HG03095 (cell line): ENCODE measurements at regions not wholly inside any gene's neighbourhood (a gene's known extent, or its start where the extent isn't known, plus 50 kb on each side); places are given as distances from the start of the nearest gene placed in this dataset.

Experiments
- ATAC-seq: cut with Tn5 transposase; IDR thresholded peaks from one replicate; pipeline ENCODE4 v1.9.1; 2021; ENCODE audit warnings: moderate library complexity; ENCODE audit not compliant: unreplicated experiment

DNA sequence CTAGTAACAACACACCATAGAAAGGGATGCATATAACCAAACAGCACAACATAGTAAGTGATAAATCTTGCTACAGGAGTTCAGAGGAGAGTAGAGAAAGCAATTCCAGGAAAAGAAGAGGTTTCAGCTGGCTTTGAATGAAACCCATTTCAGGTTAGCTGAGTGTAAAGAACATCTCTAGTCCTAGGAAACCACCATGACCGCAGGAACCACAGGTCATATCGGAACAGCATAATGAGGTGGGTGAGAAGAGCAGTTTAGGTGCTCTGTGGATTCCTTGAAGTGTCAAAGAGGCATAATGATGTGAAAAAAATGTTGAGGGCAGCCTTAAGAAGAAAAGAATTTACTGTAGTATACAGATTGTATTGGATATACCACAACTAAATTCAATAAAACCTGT is 507.5 kb downstream of the MTRR start:
- no peak for ATAC-seq

DNA sequence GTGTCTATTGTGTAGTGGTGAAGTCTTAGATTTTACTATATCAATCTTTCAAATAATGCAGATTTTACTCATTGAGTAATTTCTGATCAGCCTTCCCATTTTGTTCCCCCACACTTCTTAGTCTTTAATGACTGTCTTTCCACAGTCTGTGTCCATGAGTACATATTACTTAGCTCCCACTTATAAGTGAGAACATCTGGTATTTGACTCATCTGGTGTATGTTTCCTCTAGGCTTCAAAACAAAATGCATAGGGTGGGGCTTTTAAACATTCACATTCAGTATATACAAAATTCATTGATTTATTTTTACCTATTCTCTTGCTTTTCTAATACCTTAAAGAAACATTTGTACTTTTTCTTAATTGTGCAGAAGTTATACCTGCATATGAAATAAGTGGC is 513.0 kb downstream of the MTRR start:
- no peak for ATAC-seq

DNA sequence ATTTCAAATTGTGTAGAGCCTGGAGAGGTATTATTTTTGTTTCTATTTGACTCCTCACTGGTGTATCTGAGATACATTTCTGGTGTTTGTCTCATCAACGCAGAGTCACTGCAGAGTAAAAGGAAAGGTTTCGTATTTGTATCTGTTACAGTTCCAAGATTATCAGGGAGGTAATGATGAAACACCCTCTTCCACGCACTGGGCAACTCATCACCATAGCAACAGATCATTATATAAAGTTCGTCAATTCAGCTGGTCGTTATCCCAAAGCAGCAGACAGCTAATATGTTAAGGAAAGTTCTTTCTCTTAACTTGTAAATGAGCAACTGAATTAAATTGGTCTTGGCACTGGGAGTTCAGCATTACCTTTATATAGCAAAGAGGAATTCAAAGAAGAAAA is 513.5 kb downstream of the MTRR start:
- no peak for ATAC-seq

DNA sequence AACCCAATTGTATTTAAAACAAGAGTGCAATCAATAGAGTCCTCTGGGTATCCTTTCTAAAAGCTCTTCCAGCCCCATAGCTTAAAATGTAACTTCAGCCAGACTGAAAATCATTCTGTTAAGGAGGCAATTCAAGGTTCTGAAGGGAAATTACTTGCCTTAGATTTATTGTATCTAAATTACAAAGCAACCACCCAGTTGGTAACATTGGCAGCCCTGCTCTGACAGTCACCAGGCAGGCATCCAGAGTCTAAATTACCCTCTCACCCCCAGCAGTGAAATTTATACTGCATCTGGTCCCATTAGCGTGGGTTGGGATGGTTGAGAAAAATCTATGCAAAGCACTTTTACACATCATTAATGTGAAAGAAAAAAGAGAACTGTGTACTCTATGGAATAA is 514.7 kb downstream of the MTRR start:
- ATAC-seq, result no peak

DNA sequence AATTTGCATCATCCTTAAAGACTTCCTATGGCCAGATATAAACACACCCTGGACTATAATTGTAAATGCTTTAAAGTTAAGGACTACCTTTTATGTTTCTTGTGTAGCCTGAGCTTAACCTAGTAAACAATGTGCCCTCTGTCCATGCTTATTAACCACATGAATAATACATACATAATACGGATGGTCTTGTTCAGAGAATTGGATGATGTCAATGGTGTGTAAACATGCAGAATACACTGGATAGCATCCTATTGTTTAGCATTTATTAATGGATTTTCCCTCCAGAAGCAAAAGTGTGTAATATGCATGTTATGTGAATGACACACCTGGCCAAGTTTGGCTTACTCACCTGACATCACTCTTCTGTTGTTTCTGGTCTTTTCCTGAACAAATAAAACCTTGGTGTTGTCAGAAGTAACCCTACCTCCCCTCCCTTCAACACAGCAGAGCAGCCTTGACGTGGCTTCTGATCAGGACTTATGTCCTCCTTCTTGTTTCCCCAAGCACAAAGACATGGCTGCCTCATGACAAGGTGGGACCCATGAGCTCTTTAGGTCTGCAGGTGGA is 517.9 kb downstream of the MTRR start:
- ATAC-seq, result no peak

DNA sequence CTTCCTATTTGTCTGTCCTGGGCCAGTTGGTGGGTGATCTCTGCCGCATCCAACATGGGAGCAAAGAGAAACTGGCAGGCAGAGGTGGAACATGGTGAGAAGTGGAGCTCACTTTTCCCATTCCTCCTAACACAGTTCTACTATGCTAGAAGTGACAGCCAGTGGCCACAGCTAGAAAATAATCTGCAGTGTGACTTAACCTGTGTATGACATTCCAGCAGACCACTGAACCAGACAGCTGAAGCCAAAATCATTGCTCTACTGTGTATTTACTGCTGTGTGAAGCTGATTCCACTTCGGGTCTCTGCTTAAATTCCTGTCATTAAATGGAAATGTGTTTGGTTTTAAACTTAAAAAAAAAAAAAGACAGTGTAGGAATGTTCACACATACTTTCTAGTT is 523.0 kb downstream of the MTRR start:
- no peak for ATAC-seq

DNA sequence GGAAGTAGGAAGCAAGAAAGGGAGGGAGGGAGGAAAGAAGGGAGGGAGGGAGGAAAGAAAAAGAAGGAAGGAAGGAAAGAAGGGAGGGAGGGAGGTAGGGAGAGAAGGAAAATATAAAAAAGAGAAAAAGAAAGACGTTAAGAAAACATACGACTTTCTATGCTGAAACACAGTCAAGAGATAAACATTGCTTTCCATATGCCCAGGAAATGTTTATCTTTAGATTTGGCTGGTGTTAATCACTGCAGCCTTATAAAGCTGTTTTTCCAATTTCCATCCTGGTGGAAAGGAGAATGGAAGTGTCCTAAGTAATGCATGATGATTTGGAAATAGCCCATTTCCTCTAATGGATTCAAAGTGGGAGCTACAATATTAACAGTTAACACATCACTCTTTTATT is 524.3 kb downstream of the MTRR start:
- ATAC-seq, result no peak

DNA sequence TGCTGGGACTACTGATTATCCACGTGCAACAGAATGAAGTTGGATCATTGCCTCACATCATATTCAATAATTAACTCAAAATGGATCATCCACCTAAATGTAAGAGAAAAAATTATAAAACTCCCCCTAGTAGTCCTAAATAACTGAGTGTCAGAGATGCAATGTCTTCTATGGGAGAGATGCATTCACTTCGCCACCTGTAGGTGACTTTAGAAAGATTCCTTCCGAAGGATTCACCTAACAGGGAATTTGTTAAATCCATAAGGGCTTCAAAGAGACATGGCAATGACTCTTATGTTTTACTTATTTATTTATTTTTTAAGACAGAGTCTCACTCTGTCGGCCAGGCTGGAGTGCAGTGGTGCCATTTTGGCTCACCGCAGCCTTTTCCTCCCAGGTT is 526.0 kb downstream of the MTRR start:
- no peak for ATAC-seq

DNA sequence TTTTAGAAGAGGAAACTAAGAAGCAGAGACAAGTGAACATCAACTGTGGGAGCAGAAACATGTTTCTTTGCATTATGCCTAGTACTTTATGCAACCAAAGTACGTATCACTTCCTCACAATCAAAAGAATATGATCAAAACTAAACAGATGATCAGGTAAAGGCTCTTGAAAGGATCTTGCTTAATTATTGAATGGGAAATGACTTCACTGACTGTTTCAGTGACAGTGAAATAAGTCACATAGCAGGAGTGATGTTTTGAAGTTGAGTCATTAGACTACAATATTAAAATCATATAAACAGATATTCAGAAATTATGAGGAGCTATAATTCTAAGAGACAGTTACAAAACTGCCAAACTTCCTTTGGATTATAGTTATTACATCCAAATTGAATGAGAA is 527.3 kb downstream of the MTRR start:
- no peak for ATAC-seq

DNA sequence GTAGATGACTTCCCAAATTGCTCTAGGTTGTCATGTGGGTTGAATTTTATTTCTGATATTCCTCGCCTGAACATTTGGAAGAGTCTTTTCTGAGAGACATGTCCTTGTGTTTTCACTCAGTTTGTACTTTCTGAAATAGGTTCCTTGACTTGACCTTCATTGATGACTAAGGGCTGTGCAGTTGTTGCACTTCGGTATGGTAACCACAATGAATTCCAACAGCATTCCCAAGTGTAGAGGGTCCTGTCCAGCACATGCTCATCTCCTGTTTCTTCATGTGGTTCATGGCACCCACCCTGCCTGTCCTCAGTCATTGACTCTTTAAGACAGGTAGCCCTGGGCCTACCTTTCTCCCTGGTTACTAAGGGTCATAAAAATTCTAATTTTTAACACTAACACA is 527.8 kb downstream of the MTRR start:
- no peak for ATAC-seq

DNA sequence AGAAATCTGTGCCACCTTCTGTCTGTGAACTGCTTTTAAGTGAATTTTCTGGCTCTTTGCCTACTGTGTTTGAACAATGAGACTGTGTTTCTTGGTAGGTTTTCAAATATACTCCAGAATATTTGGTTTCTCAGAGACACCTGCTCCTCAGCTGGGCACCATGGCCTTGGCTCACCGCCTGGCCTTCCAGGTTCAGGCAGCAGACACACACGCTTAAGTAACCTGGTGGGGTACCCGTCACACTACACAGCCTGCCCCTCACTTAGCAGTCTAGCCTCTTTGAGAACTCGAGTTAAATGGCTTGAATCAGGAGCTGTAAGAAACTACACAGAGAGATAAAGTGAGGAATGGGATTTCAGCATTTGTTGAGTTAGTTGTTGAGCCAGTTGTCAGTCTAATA is 530.5 kb downstream of the MTRR start:
- no peak for ATAC-seq

DNA sequence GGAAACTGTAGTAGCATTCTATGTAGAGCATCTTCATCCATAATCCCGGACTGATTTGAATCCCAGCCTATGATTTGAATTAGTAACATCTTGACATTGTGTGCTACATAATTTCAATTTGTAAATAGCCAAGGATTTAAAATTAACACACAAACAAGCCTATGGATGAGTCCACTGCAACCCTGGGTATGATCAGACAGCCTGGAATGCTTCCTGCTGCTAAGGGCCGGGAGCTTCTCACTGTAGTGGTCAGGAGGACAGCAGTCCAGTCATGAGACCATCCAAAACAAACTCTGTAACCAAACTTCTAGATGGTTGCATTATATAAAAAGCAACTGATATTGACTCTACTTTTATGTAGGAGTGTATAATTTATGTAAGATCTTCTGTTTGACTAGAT is 539.3 kb downstream of the MTRR start:
- no peak for ATAC-seq

DNA sequence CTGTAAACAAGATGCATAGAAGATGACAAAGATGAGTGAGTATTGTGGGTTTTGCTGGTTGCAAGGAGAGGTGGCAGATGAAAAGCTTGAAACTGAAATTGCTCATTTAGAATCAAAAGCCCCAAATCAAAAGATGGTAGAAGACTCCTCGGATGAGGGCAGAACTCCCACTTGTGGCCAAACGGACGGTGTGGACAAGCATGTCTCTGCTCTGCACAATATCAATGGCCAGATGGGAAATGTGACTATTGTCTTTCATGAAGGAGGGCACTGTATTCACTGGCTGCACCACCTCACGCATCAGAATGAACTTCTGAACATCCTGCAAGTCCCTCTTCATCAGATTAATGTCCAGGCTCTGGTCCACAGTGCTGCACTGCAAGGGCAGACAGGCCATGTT is 541.7 kb downstream of the MTRR start:
- no peak for ATAC-seq

DNA sequence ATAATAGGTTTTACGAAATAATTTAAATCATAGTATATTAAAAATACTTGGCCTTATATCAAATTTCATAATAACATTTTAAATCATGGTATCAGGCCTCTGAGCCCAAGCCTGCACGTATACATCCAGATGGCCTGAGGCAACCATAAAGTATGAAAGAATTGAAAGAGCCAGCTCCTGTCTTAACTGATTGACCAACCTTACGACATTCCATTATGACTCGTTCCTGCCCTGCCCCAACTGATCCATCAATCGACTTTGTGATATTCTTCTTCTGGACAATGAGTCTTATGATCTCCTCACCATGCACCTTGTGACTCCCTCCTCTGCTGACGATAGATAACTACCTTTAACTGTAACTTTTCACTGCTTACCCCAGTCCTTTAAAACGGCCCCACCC is 545.0 kb downstream of the MTRR start:
- ATAC-seq, result no peak

DNA sequence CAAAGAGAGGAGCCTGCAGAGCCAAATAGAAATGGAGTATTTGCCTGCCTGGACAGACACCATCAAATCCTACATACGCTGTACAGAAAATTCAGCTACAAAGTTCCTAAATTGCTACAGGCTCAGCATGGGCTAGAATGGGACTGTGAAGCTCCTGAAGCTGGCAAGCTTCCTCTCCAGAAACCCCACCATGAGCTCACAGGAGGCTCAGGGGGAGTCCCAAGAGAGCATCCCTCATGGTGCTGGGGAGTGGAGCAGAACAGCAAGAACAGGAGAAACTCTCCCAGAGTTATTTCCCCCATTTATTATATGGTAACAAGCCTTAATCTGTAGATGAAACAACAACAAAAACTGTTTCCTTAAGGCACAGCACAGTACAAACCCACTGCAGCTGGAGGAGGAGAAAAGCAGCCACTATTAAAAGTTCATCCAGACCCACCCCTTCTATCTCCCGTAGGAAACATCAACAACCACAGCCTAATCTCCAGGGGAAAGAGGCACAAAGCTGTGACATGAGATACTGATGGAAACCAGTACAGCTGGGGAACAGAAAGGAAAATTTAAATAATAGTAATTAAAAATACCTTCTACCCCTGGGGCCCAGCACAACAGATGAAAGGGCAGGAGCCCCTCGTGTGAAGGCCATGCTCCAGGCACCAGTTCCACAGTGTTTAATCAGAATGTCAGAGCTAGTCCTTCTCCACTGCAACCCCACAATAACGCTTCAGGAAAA is 548.5 kb downstream of the MTRR start:
- no peak for ATAC-seq

DNA sequence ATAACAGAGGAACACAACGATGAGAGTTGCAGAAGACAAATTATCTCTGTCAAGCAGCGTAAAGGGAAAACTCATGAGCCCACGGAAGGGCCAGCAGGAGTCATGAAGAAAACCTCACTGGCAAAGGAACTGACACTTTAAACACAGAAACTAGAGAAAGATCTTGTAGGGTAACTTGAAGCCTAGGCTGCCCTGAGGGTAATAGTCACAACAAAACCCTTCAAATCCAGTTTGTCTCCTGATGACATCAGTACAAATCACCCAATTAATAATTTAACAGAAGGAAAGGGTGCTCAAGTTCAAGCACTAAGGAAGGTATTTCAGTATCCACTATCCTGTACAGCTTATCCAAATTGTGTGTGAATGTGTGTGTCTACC is 549.1 kb downstream of the MTRR start:
- ATAC-seq, result no peak

DNA sequence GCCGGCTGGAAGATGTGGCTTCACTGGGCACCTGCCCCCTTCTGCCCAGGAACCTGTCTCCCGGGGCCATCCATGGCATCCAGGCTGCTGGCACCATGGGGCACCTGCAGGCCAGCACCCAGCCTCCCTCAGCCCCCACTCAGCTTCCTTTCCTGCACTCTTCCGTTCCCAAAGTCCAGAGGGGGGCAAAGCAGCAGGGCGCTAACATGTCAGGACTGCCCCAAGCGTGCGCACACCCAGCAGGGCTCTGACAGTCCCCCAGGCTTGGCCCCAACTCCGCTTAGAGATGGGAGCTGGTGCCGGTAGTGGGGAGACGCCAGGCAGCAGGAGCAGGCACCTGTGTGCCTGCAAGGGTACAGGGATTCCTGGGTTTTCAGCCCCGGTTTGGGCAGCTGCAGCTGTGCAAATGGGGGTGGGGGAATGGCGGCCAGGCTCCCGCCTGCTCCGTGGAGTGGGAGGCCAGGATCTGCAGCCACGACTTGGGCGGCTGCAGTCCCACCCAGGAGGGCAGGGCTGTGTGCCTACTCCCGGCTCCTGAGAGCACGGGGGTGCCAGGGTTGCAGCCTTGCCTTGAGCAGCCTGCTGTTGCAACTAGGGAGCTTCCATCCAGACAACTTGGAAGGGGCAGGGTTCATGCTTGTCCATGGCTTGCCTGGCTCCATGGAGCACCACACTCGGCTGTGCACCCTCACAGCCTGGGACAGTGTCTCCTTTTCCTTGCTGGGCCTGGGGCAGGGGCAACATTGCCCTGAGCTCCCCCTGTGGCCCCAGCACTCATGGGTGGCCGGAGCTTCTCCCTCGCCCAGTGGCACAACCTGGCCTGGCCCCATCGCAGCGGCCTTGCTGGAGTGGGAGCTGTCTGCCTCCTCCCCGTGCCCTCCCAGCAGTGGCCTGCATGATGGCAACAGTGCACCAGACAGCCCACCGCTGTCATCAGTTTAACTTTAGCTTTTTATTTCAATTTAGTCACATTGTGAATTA is 561.1 kb downstream of the MTRR start:
- no peak for ATAC-seq

DNA sequence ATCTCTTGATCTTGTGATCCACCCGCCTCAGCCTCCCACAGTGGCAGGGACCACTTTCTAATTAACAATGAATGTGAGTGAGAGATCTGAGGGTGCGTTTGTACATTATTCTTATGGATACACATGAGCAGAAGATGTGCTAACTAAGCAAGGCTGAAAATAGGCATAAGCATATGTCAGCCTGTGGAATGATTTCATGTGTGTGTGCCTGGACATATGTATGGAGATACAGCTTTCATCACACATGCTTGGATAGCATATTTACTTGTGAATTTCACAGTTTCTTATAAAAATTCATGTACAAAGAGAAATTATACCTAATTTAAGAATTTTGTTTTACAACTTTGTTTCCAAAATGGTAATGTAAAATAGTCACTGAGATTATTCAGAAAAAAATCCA is 565.6 kb downstream of the MTRR start:
- no peak for ATAC-seq

DNA sequence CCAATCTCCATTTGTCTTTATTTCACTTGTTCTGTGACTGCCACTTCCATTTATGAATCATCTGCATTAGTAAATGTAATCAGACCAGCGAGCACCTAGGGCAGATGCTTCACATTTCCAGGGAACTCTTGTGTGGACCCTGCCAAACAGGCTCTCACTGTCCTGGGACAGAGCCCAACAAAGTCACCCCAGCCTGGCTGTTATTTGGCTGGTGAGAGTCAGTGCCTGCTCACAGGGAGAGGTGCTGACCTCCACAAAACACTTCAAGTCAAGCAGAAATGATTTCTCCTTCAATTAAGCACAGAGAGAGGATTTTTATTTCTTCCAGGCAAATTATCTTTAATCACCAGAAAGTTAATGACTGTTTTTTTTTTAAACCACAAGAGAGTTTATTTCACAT is 568.0 kb downstream of the MTRR start:
- ATAC-seq, result no peak

DNA sequence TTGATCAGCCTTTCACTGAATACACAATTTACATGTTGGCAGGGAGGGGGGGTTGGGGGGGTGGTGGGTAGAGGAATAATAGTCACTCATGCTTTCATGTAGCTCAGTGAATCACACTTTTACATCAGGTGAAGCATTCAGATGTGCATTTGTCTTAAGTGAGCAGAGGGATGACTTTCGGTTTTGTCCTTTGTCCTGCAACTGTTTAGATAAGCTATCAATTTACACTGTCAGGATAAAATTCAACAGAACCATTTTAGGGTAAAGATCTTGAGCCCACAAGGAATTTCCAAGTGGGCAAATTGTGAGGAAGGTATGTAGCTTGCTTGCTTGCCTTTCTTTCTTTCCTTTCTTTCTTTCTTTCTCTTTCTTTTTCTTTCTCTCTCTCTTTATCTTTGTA is 576.2 kb downstream of the MTRR start:
- no peak for ATAC-seq

DNA sequence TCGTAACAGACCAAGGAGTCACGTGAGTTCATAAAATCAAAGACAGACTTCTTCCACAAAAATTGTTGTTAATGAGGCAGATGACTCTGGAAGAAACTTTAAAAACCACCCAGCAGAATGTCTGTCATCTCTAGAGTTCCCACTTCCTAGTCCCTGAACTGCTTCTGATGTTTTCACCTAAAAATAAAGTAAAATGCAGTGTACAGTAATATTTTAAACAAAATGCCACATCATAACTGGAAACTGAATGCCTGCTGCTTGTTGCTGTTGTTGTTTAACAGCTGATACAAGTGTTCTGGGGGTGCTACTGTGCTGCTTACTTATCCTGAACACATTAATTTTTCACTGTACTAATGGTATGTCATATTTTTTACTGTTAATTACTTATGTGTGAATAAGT is 577.2 kb downstream of the MTRR start:
- no peak for ATAC-seq

DNA sequence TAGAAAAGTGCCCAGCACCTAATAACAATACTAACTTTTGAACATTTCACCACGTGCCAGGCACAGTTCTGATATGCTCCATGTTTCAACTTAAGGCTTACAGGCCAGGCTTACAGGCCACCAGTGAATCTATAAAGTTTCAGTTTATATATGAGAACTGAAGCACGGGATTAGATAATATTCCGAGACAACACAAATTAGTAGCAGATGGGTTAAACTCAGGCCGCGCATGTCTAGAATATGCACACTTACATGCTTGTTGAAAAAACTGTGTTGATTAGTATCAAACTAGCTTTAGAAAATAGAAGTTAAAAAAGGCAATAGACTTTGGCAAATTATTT is 587.9 kb downstream of the MTRR start:
- ATAC-seq, result no peak
